NB4 (cell line): ENCODE measurements at regions not wholly inside any gene's neighbourhood (a gene's known extent, or its start where the extent isn't known, plus 50 kb on each side); places are given as distances from the start of the nearest gene placed in this dataset.

ENCODE experiments used
- CTCF ChIP-seq: IDR thresholded peaks from one replicate; pipeline ENCODE4 v1.5.1; 2012; ENCODE audit warnings: low read depth, low read length
- MAX ChIP-seq: IDR thresholded peaks from 2 replicates; pipeline ENCODE4 v1.6.1; 2011; ENCODE audit warnings: low read depth, low read length
- MYC ChIP-seq: IDR thresholded peaks from 2 replicates; pipeline ENCODE4 v1.6.1; 2011; ENCODE audit warnings: low read depth, low read length
- POLR2A ChIP-seq: IDR thresholded peaks from 2 replicates; pipeline ENCODE4 v1.6.1; 2011; ENCODE audit warnings: mild to moderate bottlenecking; ENCODE audit not compliant: insufficient read length; ENCODE audit errors: extremely low read depth

GRCh38 chr6:94424692-94425091 is 1005.3 kb upstream of the EPHA7 start:
- TF ChIP-seq POLR2A = no peak
- no peak for TF ChIP-seq CTCF
- no peak for TF ChIP-seq MYC
- no peak for TF ChIP-seq MAX
